CD8-positive, alpha-beta memory T cell (primary cell): ENCODE measurements at regions not wholly inside any gene's neighbourhood (a gene's known extent, or its start where the extent isn't known, plus 50 kb on each side); places are given as distances from the start of the nearest gene placed in this dataset.

Source experiments
- CTCF ChIA-PET: fragments of 350-600 bp; sonication (Branson Sonifier 250); formaldehyde crosslinking; loops from one replicate; lab custom pipeline; 2021; ENCODE audit warnings: antibody characterized with exemption; lab: Charles Lee
- POLR2A ChIA-PET: fragments of 350-600 bp; sonication (Branson Sonifier 250); formaldehyde crosslinking; loops from one replicate; lab custom pipeline; 2021; ENCODE audit warnings: antibody characterized with exemption; lab: Charles Lee
- DNase-seq, 5 donors: peaks; one replicate each; pipeline versions ENCODE4 v3.0.0 to v3.0.0-alpha.2; 2020 to 2022; ENCODE audit warnings: mixed read lengths in 1 of 5
- H3K27ac ChIP-seq: one replicate; pipeline ENCODE4 v1.7.0; 2013; ENCODE audit warnings: low read depth, mild to moderate bottlenecking, low read length, moderate library complexity
- H3K27me3 ChIP-seq: 2 replicates; pipeline ENCODE4 v1.7.0; 2013; ENCODE audit warnings: low read length, mild to moderate bottlenecking; ENCODE audit not compliant: insufficient read depth, poor library complexity, severe bottlenecking
- H3K36me3 ChIP-seq: 2 replicates; pipeline ENCODE4 v1.7.0; 2013; ENCODE audit warnings: mild to moderate bottlenecking, low read length, moderate library complexity; ENCODE audit not compliant: insufficient read depth
- H3K4me1 ChIP-seq: 2 replicates; pipeline ENCODE4 v1.7.0; 2013; ENCODE audit warnings: mild to moderate bottlenecking, low read length, moderate library complexity; ENCODE audit not compliant: insufficient read depth
- H3K4me3 ChIP-seq: 2 replicates; pipeline ENCODE4 v1.7.0; 2013; ENCODE audit warnings: mild to moderate bottlenecking, low read length
- H3K9me3 ChIP-seq: 2 replicates; pipeline ENCODE4 v1.7.0; 2013; ENCODE audit warnings: mild to moderate bottlenecking, low read length
- H3K27ac Mint-ChIP-seq, 8 donors: one replicate each; pipeline ENCODE4 v1.8.0; 2020 to 2021; ENCODE audit warnings: mixed read lengths in 8 of 8, mild to moderate bottlenecking in 6 of 8, inconsistent platforms in 3 of 8, moderate library complexity in 3 of 8
- H3K27me3 Mint-ChIP-seq, 2 donors: one replicate each; pipeline ENCODE4 v1.8.0; 2020 to 2021; ENCODE audit warnings: mixed read lengths in 2 of 2, mild to moderate bottlenecking in 1 of 2, moderate library complexity in 1 of 2
- H3K36me3 Mint-ChIP-seq, 3 donors: one replicate each; pipeline ENCODE4 v1.8.0; 2020 to 2021; ENCODE audit warnings: mixed read lengths in 3 of 3, inconsistent platforms in 1 of 3, mild to moderate bottlenecking in 1 of 3
- H3K4me1 Mint-ChIP-seq, 3 donors: one replicate each; pipeline ENCODE4 v1.8.0; 2020 to 2021; ENCODE audit warnings: mixed read lengths in 3 of 3, inconsistent platforms in 1 of 3, mild to moderate bottlenecking in 1 of 3
- H3K4me3 Mint-ChIP-seq, 7 donors: one replicate each; pipeline ENCODE4 v1.8.0; 2020 to 2021; ENCODE audit warnings: mixed read lengths in 7 of 7, mild to moderate bottlenecking in 6 of 7, moderate library complexity in 4 of 7, inconsistent platforms in 2 of 7
- H3K9me3 Mint-ChIP-seq, 5 donors: one replicate each; pipeline ENCODE4 v1.8.0; 2020 to 2022; ENCODE audit warnings: mixed read lengths in 5 of 5, mild to moderate bottlenecking in 3 of 5, moderate library complexity in 2 of 5, inconsistent platforms in 1 of 5

GRCh38 chr14:98018628-98019027 lies 1221.4 kb downstream of the VRK1 start:
- Histone ChIP-seq H3K4me3 (no peak overlapping the region), H3K27ac (no peak overlapping the region), H3K36me3 (no peaks in the 10 kb centered on the region), H3K4me1 (peaks cover 59% of the 10 kb centered on the region), H3K27me3 (no peaks in the 10 kb centered on the region), H3K9me3 (no peaks in the 10 kb centered on the region)
- Mint-ChIP-seq H3K4me1 (peaks cover 51 to 74% (median 53%) of the 10 kb centered on the region in 3 donors), H3K27ac (peak overlapping the region in 4 of 8 donors; percentile 4 to 62 (median 26)), H3K4me3 (peak overlapping the region in 3 of 7 donors; percentile 14 to 42 (median 38)), H3K9me3 (no peaks in the 10 kb centered on the region), H3K36me3 (no peaks in the 10 kb centered on the region), H3K27me3 (no peaks in the 10 kb centered on the region)
- POLR2A ChIA-PET, result no interaction called here
- DNase-seq, result peak in 3 of 5 donors; percentile 52 to 75 (median 63)
- CTCF ChIA-PET, result interaction anchor here (4.1 kb wide), 1 partner anchor 40 kb away, joined by 18 read pairs; no protein-coding TSS in a partner anchor

GRCh38 chr14:98022541-98023520 lies 1225.6 kb downstream of the VRK1 start:
- Mint-ChIP-seq H3K36me3 (no peaks in the 10 kb centered on the region), H3K9me3 (no peaks in the 10 kb centered on the region), H3K4me3 (no peak overlapping the region), H3K27ac (no peak overlapping the region), H3K27me3 (peaks cover 0 to 2% of the 10 kb centered on the region in 2 donors), H3K4me1 (peaks cover 16 to 33% (median 23%) of the 10 kb centered on the region in 3 donors)
- no peaks in the 10 kb centered on the region for H3K27me3 ChIP-seq
- no peak overlapping the region for H3K27ac ChIP-seq
- H3K4me3 ChIP-seq, result no peak overlapping the region
- POLR2A ChIA-PET, result no interaction called here
- no peaks in the 10 kb centered on the region for H3K36me3 ChIP-seq
- DNase-seq, result no peak
- H3K9me3 ChIP-seq, result no peaks in the 10 kb centered on the region
- CTCF ChIA-PET, result interaction anchor here (0.9 to 1.9 kb wide), 3 partner anchors 8 to 115 kb away, joined by 3 to 5 read pairs (median 3); no protein-coding TSS in a partner anchor
- H3K4me1 ChIP-seq, result peaks cover 24% of the 10 kb centered on the region

- H3K36me3 Mint-ChIP-seq, result peaks cover 0 to 14% (median 0%) of the 10 kb centered on the region in 3 donors
- Histone ChIP-seq H3K4me1 (no peaks in the 10 kb centered on the region), H3K27me3 (no peaks in the 10 kb centered on the region), H3K36me3 (no peaks in the 10 kb centered on the region), H3K4me3 (no peak overlapping the region), H3K27ac (no peak overlapping the region), H3K9me3 (no peaks in the 10 kb centered on the region)
- ChIA-PET POLR2A (no interaction called here), CTCF (no interaction called here)
- no peak overlapping the region for H3K27ac Mint-ChIP-seq
- H3K4me3 Mint-ChIP-seq, result no peak overlapping the region
- peaks cover 4 to 6% (median 5%) of the 10 kb centered on the region in 5 donors for H3K9me3 Mint-ChIP-seq
- H3K4me1 Mint-ChIP-seq, result no peaks in the 10 kb centered on the region
- no peak for DNase-seq
- peaks cover 0 to 4% of the 10 kb centered on the region in 2 donors for H3K27me3 Mint-ChIP-seq
Measured at GRCh38 chr14:98028162-98028561, 1231.0 kb downstream of the VRK1 start.

- POLR2A ChIA-PET, result no interaction called here
- H3K27me3 Mint-ChIP-seq, result peaks cover 0 to 2% of the 10 kb centered on the region in 2 donors
- H3K27ac Mint-ChIP-seq, result peak overlapping the region in 1 of 8 donors; percentile 33
- CTCF ChIA-PET, result no interaction called here
- DNase-seq, result no peak
- no peaks in the 10 kb centered on the region for H3K36me3 ChIP-seq
- peaks cover 4 to 6% (median 5%) of the 10 kb centered on the region in 5 donors for H3K9me3 Mint-ChIP-seq
- H3K4me3 ChIP-seq, result no peak overlapping the region
- H3K9me3 ChIP-seq, result no peaks in the 10 kb centered on the region
- peaks cover 0 to 9% (median 0%) of the 10 kb centered on the region in 3 donors for H3K36me3 Mint-ChIP-seq
- no peaks in the 10 kb centered on the region for H3K27me3 ChIP-seq
- no peak overlapping the region for H3K27ac ChIP-seq
- no peak overlapping the region for H3K4me3 Mint-ChIP-seq
- no peaks in the 10 kb centered on the region for H3K4me1 Mint-ChIP-seq
- H3K4me1 ChIP-seq, result no peaks in the 10 kb centered on the region
Measured at GRCh38 chr14:98035396-98035795, 1236.6 kb downstream of the BCL11B start.

- H3K4me1 Mint-ChIP-seq, result no peaks in the 10 kb centered on the region
Measured at GRCh38 chr14:98037831-98038230, 1234.2 kb downstream of the BCL11B start.

GRCh38 chr14:98056946-98057345 lies 1215.1 kb downstream of the BCL11B start:
- no peak overlapping the region for H3K27ac ChIP-seq
- H3K9me3 ChIP-seq, result no peaks in the 10 kb centered on the region
- no peak for DNase-seq
- Mint-ChIP-seq H3K27ac (no peak overlapping the region), H3K36me3 (no peaks in the 10 kb centered on the region), H3K27me3 (no peaks in the 10 kb centered on the region), H3K4me1 (no peaks in the 10 kb centered on the region), H3K9me3 (no peaks in the 10 kb centered on the region), H3K4me3 (no peak overlapping the region)
- H3K36me3 ChIP-seq, result no peaks in the 10 kb centered on the region
- ChIA-PET CTCF (interaction anchor here (1.5 kb wide), 1 partner anchor 79 kb away, joined by 3 read pairs; no protein-coding TSS in a partner anchor), POLR2A (no interaction called here)
- H3K4me1 ChIP-seq, result no peaks in the 10 kb centered on the region
- H3K4me3 ChIP-seq, result no peak overlapping the region
- no peaks in the 10 kb centered on the region for H3K27me3 ChIP-seq

More at GRCh38 chr14:98037831-98038230, 1234.2 kb downstream of the BCL11B start:
- peaks cover 0 to 4% (median 3%) of the 10 kb centered on the region in 5 donors for H3K9me3 Mint-ChIP-seq
- Histone ChIP-seq H3K9me3 (no peaks in the 10 kb centered on the region), H3K4me1 (peaks cover 7% of the 10 kb centered on the region), H3K27ac (no peak overlapping the region), H3K36me3 (no peaks in the 10 kb centered on the region), H3K4me3 (no peak overlapping the region), H3K27me3 (no peaks in the 10 kb centered on the region)
- DNase-seq, result no peak
- H3K27me3 Mint-ChIP-seq, result peaks cover 0 to 3% of the 10 kb centered on the region in 2 donors
- POLR2A ChIA-PET, result no interaction called here
- H3K27ac Mint-ChIP-seq, result no peak overlapping the region
- H3K36me3 Mint-ChIP-seq, result peaks cover 0 to 8% (median 0%) of the 10 kb centered on the region in 3 donors
- H3K4me3 Mint-ChIP-seq, result no peak overlapping the region
- CTCF ChIA-PET, result no interaction called here

GRCh38 chr14:98059106-98059505 lies 1212.9 kb downstream of the BCL11B start:
- no peaks in the 10 kb centered on the region for H3K36me3 ChIP-seq
- peaks cover 0 to 2% (median 0%) of the 10 kb centered on the region in 3 donors for H3K36me3 Mint-ChIP-seq
- peak overlapping the region in 1 of 8 donors; percentile 39 for H3K27ac Mint-ChIP-seq
- H3K27ac ChIP-seq, result no peak overlapping the region
- peaks cover 0 to 3% (median 0%) of the 10 kb centered on the region in 5 donors for H3K9me3 Mint-ChIP-seq
- H3K4me1 ChIP-seq, result no peaks in the 10 kb centered on the region
- H3K9me3 ChIP-seq, result no peaks in the 10 kb centered on the region
- DNase-seq, result no peak
- H3K27me3 ChIP-seq, result no peaks in the 10 kb centered on the region
- no peaks in the 10 kb centered on the region for H3K27me3 Mint-ChIP-seq
- no peak overlapping the region for H3K4me3 Mint-ChIP-seq
- H3K4me3 ChIP-seq, result no peak overlapping the region
- ChIA-PET POLR2A (no interaction called here), CTCF (no interaction called here)
- peaks cover 2 to 5% (median 4%) of the 10 kb centered on the region in 3 donors for H3K4me1 Mint-ChIP-seq

- Mint-ChIP-seq H3K36me3 (peaks cover 0 to 4% (median 0%) of the 10 kb centered on the region in 3 donors), H3K9me3 (peaks cover 0 to 3% (median 0%) of the 10 kb centered on the region in 5 donors), H3K4me1 (peaks cover 4 to 9% (median 6%) of the 10 kb centered on the region in 3 donors), H3K27me3 (no peaks in the 10 kb centered on the region), H3K27ac (no peak overlapping the region), H3K4me3 (no peak overlapping the region)
- Histone ChIP-seq H3K36me3 (no peaks in the 10 kb centered on the region), H3K4me3 (no peak overlapping the region), H3K9me3 (no peaks in the 10 kb centered on the region), H3K4me1 (no peaks in the 10 kb centered on the region), H3K27ac (no peak overlapping the region), H3K27me3 (no peaks in the 10 kb centered on the region)
- DNase-seq, result no peak
- CTCF ChIA-PET, result no interaction called here
- POLR2A ChIA-PET, result no interaction called here
Measured at GRCh38 chr14:98062083-98062482, 1209.9 kb downstream of the BCL11B start.
